ENCODE measurements at regions not wholly inside any gene's neighbourhood (a gene's known extent, or its start where the extent isn't known, plus 50 kb on each side); places are given as distances from the start of the nearest gene placed in this dataset.

- FAIRE-seq: no peak
- no peak for TF ChIP-seq CTCF (IDR thresholded peaks at IDR 0.05; ENCODE audit: insufficient read depth, missing control alignments)
These were observed 717.5 kb upstream of the LRFN5 start for GRCh38 chr14:40889126-40889525.

GRCh38 chr14:40887912-40888311, 718.8 kb upstream of the LRFN5 start:
- FAIRE-seq: no peak
- DNase-seq (ENCODE audit: insufficient read length, low spot score): no peak
- TF ChIP-seq CTCF (IDR thresholded peaks at IDR 0.05; ENCODE audit: insufficient read depth, missing control alignments): no peak

More at GRCh38 chr14:40889126-40889525, 717.5 kb upstream of the LRFN5 start:
- DNase-seq (ENCODE audit: insufficient read length, low spot score): no peak

GRCh38 chr14:40870252-40870651, 736.4 kb upstream of the LRFN5 start:
- FAIRE-seq: no peak
- DNase-seq (ENCODE audit: insufficient read length, low spot score): no peak
- peak; percentile 22 for TF ChIP-seq CTCF (IDR thresholded peaks at IDR 0.05; ENCODE audit: insufficient read depth, missing control alignments)

- TF ChIP-seq CTCF (IDR thresholded peaks at IDR 0.05; ENCODE audit: insufficient read depth, missing control alignments): no peak
- FAIRE-seq (no peak), DNase-seq (ENCODE audit: insufficient read length, low spot score) (no peak)
These were observed 747.6 kb upstream of the LRFN5 start for GRCh38 chr14:40859055-40859454.

GRCh38 chr14:40855343-40855742, 751.3 kb upstream of the LRFN5 start:
- DNase-seq (ENCODE audit: insufficient read length, low spot score) (no peak), FAIRE-seq (no peak)
- no peak for TF ChIP-seq CTCF (IDR thresholded peaks at IDR 0.05; ENCODE audit: insufficient read depth, missing control alignments)

GRCh38 chr14:40850191-40850590, 756.5 kb upstream of the LRFN5 start:
- no peak for TF ChIP-seq CTCF (IDR thresholded peaks at IDR 0.05; ENCODE audit: insufficient read depth, missing control alignments)

GRCh38 chr14:40847480-40847879, 759.2 kb upstream of the LRFN5 start:
- DNase-seq (ENCODE audit: insufficient read length, low spot score): no peak
- TF ChIP-seq CTCF (IDR thresholded peaks at IDR 0.05; ENCODE audit: insufficient read depth, missing control alignments): no peak
- no peak for FAIRE-seq

More at GRCh38 chr14:40850191-40850590, 756.5 kb upstream of the LRFN5 start:
- DNase-seq (ENCODE audit: insufficient read length, low spot score): no peak
- FAIRE-seq: no peak
